Motor neuron (in vitro differentiated cells): ENCODE measurements at regions not wholly inside any gene's neighbourhood (a gene's known extent, or its start where the extent isn't known, plus 50 kb on each side); places are given as distances from the start of the nearest gene placed in this dataset.

Experiments
- ATAC-seq, 8 experiments: fragments of 200-7000 bp; cut with Tn5 transposase; replicated peaks in 6 of 8; 2 replicates each; pipeline ENCODE4 v1.8.0; 2021; ENCODE audit warnings: mild to moderate bottlenecking in 8 of 8, moderate library complexity in 8 of 8
- H3K27ac ChIP-seq, 2 donors: fragments of 250-450 bp; sonication (Bioruptor Pico); 2 replicates each; pipeline ENCODE4 v1.9.0; 2021; ENCODE audit warnings: antibody characterized with exemption in 2 of 2, mild to moderate bottlenecking in 2 of 2, moderate library complexity in 1 of 2
- H3K4me1 ChIP-seq, 2 donors: fragments of 250-450 bp; sonication (Bioruptor Pico); replicated peaks in 1 of 2; 2 replicates each; pipeline ENCODE4 v1.6.1; 2021; ENCODE audit warnings: antibody characterized with exemption in 2 of 2, mild to moderate bottlenecking in 2 of 2, moderate library complexity in 1 of 2
- H3K4me3 ChIP-seq, 5 donors: fragments of 250-450 bp; sonication (Bioruptor Pico); 2 replicates each; pipeline ENCODE4 v1.9.0; 2021; ENCODE audit warnings: antibody characterized with exemption in 5 of 5, mild to moderate bottlenecking in 5 of 5, moderate library complexity in 4 of 5
- WGBS, 10 experiments: fragments of 450-650 bp; shearing (Covaris generic); methylation state at CpG; one replicate each; pipeline ENCODE4 v1.0.0; 2022; 5-methylcytosine and 5-hydroxymethylcytosine counted together
- in situ Hi-C, 9 experiments: fragments of 400-800 bp; cut with MboI; loops; one replicate each; pipeline ENCODE4 v1.15.0; 2021; ENCODE audit warnings: low sequenced_read_pairs in 9 of 9, low pct_unique_long_range_greater_than_20kb in 2 of 9; ENCODE audit not compliant: unreplicated experiment in 9 of 9

GRCh38 chr10:83553366-83553765 is 585.9 kb upstream of the GHITM start:
- in situ Hi-C loops: no loop called here
- H3K27ac ChIP-seq: no peak overlapping the region
- H3K4me3 ChIP-seq: no peak overlapping the region
- ATAC-seq: no peak
- 0 to 100% (median 83%) methylated on average over 1 of the region's 1 CpG; no CpG with 5 or more reads in 2 of the 10 experiments for WGBS, 10 experiments
- no peaks in the 10 kb centered on the region for H3K4me1 ChIP-seq

DNA sequence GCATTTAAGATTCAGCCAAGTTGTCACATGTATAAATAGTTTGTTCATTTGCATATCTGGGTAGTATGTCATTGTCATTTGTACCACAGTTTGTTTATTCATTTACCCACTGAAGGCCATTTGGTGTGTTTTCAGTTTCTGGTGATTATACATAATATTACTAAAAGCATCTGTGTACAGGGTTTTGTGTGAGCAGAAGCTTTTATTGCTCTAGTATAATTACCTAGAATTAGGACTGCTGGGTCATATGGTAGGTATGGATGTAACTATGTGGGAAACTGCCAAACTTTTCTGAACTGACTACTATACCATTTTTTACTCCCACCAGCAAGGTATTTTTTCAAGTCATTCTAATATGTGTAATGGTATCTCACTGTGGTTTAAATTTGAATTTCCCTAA is 584.0 kb upstream of the GHITM start:
- no peaks in the 10 kb centered on the region for H3K4me1 ChIP-seq
- ATAC-seq: no peak
- in situ Hi-C loops: no loop called here
- H3K27ac ChIP-seq: no peak overlapping the region
- no peak overlapping the region for H3K4me3 ChIP-seq

DNA sequence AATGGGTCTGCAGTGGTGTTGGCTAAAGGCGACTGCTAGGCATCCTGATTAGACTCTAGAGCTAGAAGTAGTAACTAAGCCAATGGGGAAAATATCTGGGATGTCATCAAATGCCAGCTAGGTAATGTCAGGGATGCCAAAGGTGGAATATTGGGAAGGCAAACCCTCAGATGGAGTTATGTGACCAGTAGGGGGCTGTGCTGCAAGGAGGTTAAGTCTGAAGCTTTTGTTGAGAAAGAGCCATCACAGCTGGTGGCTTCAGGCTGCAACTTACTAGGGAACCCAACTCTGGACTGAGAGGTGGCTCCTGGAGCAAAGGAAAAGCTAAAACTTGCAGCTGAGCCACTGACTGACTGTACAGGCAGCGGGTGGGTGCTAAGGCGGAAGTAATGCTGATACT is 576.9 kb upstream of the GHITM start:
- Histone ChIP-seq H3K4me3 (no peak overlapping the region), H3K4me1 (no peaks in the 10 kb centered on the region), H3K27ac (no peak overlapping the region)
- no peak for ATAC-seq
- in situ Hi-C loops: no loop called here
- WGBS, 10 experiments: 21 to 100% (median 97%) methylated on average over 2 to 3 of the region's 3 CpGs; no CpG with 5 or more reads in 4 of the 10 experiments

DNA sequence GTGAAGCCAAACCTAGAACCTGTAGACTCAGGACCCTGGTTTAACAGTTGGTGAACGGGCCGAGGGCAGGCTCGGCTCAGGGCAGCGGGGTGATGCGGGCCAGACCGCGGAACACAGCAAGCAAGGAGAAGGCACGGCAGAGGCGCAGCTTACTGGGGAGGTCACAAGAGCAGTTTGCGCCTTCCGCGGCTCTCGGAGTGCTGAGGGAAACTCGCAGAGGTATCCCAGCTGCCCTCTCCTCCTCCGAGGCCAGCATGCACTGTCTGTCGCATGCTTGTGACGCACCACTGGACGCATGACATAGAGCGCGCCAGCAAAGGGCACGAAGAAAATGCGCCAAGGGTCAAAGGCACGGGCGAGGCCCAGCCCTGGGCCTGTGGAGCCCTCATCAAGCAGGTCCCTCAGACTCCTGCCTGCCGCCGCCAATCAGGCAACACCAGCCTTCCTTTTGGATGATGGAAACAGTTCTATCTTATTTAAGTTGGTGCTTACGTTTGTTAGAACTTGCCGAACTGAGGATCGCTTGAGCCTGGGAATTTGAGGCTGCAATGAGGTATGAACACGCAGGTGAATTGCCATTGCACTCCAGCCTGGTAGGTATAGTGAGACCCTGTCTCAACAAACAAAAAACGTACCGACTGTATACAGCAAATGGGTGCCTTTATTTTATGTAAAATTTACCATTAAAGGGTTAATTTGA is 574.3 kb upstream of the GHITM start:
- Histone ChIP-seq H3K4me3 (no peak overlapping the region), H3K4me1 (no peaks in the 10 kb centered on the region), H3K27ac (no peak overlapping the region)
- in situ Hi-C loops: no loop called here
- ATAC-seq: no peak
- 50 to 100% (median 94%) methylated on average over 1 to 17 of the region's 32 CpGs; no CpG with 5 or more reads in 1 of the 10 experiments for WGBS, 10 experiments

- Histone ChIP-seq H3K4me3 (no peak overlapping the region), H3K4me1 (no peaks in the 10 kb centered on the region), H3K27ac (no peak overlapping the region)
- in situ Hi-C loops: no loop called here
- WGBS, 10 experiments: 0 to 100% (median 71%) methylated on average over 1 of the region's 1 CpG; no CpG with 5 or more reads in 2 of the 10 experiments
- no peak for ATAC-seq
These were observed 567.3 kb upstream of the GHITM start for GRCh38 chr10:83572036-83572435.

DNA sequence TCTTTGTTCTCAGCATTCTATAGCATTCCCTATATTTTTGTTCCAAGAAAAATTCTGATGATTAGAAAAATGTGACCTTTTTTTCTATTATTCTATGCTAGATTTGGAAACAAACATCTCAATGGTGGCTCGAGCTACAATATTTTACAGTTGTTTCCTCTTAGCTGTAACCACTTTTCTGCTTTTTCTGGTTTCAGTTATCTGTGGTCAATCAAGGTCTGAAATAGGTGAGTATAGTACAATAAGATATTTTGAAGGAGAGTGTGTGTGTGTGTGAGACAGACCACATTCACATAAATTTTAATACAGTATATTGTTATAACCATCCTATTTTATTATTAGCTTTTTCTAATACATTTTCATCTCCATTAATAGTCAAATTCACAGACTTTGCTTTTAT is 564.5 kb upstream of the GHITM start:
- 0 to 100% (median 63%) methylated on average over 1 of the region's 1 CpG; no CpG with 5 or more reads in 1 of the 10 experiments for WGBS, 10 experiments
- Histone ChIP-seq H3K4me1 (no peaks in the 10 kb centered on the region), H3K4me3 (no peak overlapping the region), H3K27ac (no peak overlapping the region)
- no peak for ATAC-seq
- in situ Hi-C loops: no loop called here

DNA sequence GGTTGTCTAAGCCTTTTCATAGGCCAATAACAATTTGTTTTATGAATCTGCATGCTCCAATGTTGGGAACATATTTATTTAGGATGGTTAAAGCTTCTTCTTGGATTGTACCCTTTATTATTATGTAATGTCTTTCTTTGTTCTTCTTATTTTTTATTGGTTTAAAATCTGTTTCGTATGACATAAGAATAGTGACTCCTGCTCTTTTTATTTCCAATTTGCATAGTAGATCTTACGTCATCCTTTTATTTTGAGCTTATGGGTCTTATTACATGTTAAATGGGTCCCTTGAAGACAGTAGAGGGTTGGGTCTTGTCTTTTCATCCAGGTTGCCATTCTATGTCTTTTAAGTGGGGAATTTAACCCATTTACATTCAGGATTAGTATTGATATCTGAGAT is 561.9 kb upstream of the GHITM start:
- in situ Hi-C loops: no loop called here
- Histone ChIP-seq H3K4me3 (no peak overlapping the region), H3K4me1 (no peaks in the 10 kb centered on the region), H3K27ac (no peak overlapping the region)
- ATAC-seq: no peak
- WGBS, 10 experiments: 10 to 100% (median 78%) methylated on average over 2 of the region's 2 CpGs; no CpG with 5 or more reads in 2 of the 10 experiments

GRCh38 chr10:83580373-83581012 is 558.8 kb upstream of the GHITM start:
- in situ Hi-C loops: no loop called here
- H3K4me3 ChIP-seq: no peak overlapping the region
- H3K4me1 ChIP-seq: no peaks in the 10 kb centered on the region
- WGBS, 10 experiments: 0 to 100% (median 80%) methylated on average over 1 to 3 of the region's 4 CpGs; no CpG with 5 or more reads in 3 of the 10 experiments
- no peak overlapping the region for H3K27ac ChIP-seq
- ATAC-seq: no peak

GRCh38 chr10:83582407-83583095 is 556.8 kb upstream of the GHITM start:
- Histone ChIP-seq H3K4me1 (no peaks in the 10 kb centered on the region), H3K27ac (no peak overlapping the region), H3K4me3 (no peak overlapping the region)
- ATAC-seq: no peak
- in situ Hi-C loops: no loop called here
- 0 to 56% (median 27%) methylated on average over 1 to 3 of the region's 3 CpGs; no CpG with 5 or more reads in 1 of the 10 experiments for WGBS, 10 experiments

- Histone ChIP-seq H3K4me3 (no peak overlapping the region), H3K27ac (no peak overlapping the region), H3K4me1 (no peaks in the 10 kb centered on the region)
- in situ Hi-C loops: no loop called here
- no peak for ATAC-seq
- 0 to 100% (median 59%) methylated on average over 1 to 2 of the region's 2 CpGs; no CpG with 5 or more reads in 2 of the 10 experiments for WGBS, 10 experiments
These were observed 553.6 kb upstream of the GHITM start for GRCh38 chr10:83585686-83586085.

GRCh38 chr10:83592337-83592935 is 546.9 kb upstream of the GHITM start:
- no peak overlapping the region for H3K4me3 ChIP-seq
- 8 to 100% (median 87%) methylated on average over 1 of the region's 1 CpG for whole genome bisulfite sequencing, 10 experiments
- no peaks in the 10 kb centered on the region for H3K4me1 ChIP-seq
- in situ Hi-C loops: no loop called here
- ATAC-seq: no peak
- no peak overlapping the region for H3K27ac ChIP-seq

- 13 to 100% (median 63%) methylated on average over 1 of the region's 1 CpG; no CpG with 5 or more reads in 3 of the 10 experiments for WGBS, 10 experiments
These were observed 535.6 kb upstream of the GHITM start for GRCh38 chr10:83603708-83604107.

More at GRCh38 chr10:83603708-83604107, 535.6 kb upstream of the GHITM start:
- Histone ChIP-seq H3K27ac (no peak overlapping the region), H3K4me3 (no peak overlapping the region), H3K4me1 (no peaks in the 10 kb centered on the region)
- no peak for ATAC-seq
- in situ Hi-C loops: no loop called here
